NCI-H2227 treated with DMSO at 0.1 percent for 48 hours (cell line): ENCODE measurements at regions not wholly inside any gene's neighbourhood (a gene's known extent, or its start where the extent isn't known, plus 50 kb on each side); places are given as distances from the start of the nearest gene placed in this dataset.
"Not testable (repeated sequence)": the region's sequence is repeated elsewhere in the genome, so short reads cannot be mapped to it uniquely, and the experiment has no call there.

Experiments used
- DNase-seq: peaks from one replicate; lab custom pipeline; 2025; lab: John Stamatoyannopoulos, UW

DNA sequence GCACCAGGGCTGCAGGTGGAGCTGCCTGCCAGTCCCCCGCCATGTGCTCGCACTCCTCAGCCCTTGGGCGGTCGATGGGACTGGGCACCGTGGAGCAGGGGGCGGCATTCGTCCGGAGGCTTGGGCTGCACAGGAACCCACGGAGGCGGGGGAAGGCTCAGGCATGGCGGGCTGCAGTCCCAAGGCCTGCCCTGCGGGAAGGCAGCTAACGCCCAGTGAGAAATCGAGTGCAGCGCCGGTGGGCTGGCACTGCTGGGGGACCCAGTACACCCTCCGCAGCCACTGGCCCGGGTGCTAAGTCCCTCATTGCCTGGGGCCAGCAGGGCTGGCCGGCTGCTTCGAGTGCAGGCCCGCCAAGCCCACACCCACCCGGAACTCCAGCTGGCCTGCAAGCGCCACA lies 130.5 kb upstream of the RXFP2 start:
- DNase-seq, result not testable (repeated sequence)

DNA sequence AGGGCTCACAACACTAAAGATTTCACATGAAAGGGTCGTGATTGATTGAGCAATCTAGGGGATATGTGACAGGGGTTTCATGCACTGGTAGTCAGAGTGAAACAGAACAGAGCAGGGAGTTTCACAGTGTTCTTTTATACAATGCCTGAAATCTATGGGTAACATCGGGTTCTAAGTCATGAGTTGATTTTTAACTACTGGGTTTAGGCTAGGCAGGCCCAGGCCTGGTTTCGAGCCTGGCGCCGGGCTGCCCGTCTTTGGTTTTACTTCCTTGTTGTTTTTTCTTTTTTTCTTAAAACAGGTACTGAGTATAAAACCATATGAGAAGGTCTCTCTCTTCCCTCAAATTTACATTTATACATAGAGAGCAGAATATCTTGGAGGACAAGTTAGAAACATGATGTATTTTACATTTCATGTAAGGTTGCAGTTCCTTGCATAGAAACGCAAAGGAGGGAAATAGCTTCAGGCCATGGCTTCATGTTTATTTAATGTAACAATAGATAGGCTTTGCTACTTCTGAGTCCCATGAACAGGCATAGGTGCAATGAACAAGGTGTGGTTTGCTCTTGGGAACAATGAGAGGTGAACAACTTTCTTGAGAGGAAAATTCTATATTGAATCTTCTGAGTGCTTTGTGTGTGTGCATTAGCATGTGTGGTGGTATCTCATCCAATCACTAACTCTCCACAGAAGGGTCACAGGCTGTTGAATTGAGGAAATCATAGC lies 128.9 kb upstream of the RXFP2 start:
- DNase-seq, result no peak

DNA sequence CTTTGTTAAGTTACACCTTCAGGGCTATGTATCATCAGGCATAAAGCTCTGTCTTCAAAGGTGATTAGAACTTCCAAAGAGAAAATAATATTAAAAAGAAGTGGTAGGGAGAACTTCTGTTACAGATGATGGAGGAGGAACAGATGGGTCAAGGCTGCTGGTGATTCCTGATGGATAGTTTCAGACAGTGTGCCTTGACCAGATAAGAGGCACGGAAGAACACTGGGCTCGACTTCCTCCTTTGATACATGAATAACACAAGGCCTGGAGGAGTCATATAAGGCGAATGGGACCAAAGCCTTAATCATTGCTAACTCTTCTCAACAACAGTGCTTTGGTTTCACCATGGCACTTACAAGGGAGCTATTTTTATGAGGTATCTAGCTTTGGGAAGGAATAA lies 128.1 kb upstream of the RXFP2 start:
- no peak for DNase-seq

DNA sequence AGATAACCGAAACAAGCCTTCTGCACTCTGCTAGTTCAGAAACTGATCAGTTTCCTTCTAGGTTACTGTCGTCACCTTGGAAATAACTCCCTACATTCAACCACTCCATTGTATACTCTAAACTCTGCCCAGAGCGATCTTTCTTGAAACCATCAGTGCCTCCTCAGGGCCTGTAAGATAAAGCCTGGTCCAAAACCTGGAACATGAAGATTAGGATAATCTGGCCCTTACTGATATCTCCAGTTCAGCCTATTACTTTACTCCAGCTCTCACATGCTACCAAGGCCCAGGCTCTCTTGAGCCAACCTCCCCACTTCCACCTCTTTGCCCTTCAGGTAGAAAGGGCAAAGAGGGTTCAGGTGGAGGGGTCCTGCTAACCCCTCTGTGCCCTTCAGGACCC lies 125.3 kb upstream of the RXFP2 start:
- no peak for DNase-seq

DNA sequence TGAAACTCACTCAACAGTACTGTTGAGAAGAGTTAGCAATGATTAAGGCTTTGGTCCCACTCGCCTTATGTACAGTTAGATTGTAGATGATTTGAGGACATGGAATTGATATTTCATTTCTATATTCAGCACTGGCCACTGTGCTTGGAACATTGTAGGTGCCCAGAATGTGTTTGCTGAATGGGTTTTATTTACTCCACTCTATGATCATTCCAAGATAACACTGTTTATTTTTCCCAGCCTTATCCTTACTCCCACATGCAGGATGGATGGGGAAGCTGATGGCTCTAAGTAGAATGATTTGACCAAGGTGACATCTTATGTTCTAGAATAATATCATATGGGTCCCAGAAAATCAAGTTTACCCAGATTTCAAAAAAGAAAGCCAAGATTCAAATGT lies 124.6 kb upstream of the RXFP2 start:
- DNase-seq, result no peak

DNA sequence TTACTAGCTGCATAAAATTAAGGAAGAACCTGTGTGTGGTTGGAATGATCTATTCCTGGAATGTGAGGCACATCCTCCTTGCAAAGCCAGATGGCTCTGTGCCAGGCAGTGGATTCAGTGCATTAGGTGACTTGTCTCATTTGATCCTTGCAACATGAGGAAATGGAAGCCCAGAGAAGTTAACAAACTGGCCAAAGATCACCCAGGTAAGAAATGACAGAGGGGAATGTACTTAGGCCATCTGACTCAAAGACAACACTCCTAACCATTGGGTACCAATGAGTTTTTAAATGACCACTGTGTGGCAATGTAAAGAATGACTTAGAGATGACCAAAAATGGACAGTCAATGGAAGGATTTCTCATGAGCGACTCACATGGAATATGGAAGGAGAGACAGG lies 114.2 kb upstream of the RXFP2 start:
- no peak for DNase-seq

DNA sequence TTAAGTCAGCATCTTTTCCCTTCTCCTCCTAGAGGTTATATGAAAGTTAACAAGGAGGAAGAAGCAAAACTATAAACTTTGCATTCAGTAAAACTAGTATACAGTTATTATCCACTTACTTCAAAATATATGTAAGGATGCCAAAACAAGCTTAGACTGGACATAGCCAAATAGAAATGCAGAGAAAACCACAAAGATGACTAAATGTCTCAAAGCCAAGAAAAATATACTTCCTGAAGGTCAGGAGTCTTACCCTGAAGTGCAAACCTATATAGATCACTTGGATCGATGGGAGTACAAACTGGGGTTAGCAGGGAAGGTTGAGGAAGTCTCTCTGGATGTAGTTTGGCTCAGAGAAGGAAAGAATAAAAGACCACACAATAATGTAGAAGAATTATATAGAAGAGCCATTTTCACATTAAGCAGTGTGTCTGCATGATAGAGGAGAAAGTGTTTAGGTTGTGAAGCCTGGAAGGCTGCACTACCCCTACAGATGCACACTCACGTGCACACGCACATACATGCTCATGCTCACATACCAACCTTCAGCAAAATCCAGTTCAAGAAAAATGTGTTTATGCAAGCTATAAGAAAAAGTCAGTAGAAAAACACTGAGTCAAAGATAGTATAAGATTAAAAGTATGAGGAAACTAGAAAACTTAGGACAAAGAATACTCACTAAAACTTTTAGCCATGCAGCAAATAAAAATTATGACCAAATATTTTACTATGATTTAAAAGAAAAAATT lies 112.1 kb upstream of the RXFP2 start:
- no peak for DNase-seq

DNA sequence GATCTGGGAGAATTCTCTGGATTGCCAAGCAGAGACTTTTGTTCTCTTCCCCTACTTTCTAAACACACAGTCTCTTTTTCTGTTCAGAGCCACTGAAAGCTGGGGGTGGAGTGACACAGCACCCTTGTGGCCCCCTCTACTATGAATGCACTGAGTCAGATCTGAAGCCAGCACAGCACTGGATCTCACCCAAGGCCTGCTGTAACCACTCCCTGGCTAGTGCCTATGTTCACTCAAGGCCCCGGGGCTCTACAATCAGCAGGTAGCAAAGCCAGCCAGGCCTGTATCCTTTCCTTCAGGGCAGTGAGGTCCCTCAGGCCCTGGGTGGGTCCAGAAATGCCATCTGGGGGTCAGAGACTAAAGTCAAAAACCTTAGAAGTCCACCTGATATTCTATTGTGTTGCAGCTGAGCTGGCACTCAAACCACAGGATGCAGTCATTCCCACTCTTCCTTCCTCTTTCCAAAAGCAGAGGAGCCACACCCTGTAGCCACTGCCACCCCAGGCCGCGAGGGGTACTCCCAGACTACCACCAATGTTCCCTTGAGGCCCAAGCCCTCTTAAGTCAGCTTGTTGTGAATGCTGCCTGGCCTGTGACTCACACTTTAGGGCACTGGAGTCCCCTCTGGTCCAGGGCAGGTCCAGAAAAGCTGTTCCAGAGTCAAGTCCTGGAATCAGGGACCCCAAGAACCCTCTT lies 110.1 kb upstream of the RXFP2 start:
- no peak for DNase-seq

DNA sequence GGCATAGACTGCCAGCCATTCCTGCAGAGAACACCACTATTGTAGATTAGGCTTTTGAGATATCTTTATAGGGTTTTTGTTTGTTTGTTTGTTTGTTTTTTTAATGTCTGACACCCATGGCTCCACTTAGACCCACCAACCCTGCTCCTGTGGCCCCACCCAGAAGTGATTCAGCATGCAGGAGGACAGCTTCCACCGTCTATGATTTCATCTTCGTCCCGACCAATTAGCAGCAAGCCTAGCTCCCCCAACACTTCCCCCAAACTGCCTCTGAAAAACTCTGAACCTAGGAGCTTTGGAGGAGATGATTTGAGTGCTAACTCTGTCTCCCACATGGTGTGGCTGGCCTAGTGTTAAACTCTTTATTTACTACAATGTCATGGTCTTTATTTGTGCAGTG lies 108.3 kb upstream of the RXFP2 start:
- no peak for DNase-seq

DNA sequence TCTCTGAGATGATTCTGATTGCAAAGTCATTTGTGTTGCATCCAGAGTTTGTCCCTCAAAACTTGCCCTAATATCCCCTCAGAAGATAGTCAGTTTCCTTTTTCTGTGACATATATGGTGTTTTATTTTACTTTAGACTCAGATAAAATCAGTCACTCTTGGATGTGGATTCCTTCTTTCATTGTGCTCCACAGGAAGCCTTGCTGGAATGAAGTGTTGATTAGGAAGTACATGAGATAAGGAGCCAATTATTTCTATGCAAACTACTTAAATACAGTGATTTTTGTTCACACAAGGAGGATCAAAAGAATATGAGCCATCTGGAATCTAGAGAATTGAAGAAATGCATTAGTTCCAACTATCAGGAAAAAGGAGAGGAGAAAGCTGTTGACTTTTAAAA lies 107.6 kb upstream of the RXFP2 start:
- no peak for DNase-seq

DNA sequence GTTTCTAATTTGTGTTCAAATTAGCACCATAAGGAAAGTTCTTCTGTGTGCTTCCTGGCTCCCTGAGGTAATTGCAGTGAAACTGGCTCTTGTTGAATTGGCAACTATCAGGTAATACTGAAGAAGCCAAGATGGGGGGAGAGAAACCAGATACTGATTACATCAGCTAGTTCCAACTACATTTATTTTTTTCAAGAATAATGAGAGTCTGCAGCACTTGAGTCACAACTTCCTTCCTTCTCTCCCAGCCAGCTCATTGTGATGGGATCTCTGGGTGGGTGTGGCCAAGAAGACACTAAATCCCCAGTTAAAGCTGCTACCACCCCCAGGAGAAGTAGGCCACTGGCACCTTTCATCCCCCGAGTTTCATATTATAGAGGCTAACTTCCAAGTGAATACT lies 100.7 kb upstream of the RXFP2 start:
- DNase-seq, result no peak

DNA sequence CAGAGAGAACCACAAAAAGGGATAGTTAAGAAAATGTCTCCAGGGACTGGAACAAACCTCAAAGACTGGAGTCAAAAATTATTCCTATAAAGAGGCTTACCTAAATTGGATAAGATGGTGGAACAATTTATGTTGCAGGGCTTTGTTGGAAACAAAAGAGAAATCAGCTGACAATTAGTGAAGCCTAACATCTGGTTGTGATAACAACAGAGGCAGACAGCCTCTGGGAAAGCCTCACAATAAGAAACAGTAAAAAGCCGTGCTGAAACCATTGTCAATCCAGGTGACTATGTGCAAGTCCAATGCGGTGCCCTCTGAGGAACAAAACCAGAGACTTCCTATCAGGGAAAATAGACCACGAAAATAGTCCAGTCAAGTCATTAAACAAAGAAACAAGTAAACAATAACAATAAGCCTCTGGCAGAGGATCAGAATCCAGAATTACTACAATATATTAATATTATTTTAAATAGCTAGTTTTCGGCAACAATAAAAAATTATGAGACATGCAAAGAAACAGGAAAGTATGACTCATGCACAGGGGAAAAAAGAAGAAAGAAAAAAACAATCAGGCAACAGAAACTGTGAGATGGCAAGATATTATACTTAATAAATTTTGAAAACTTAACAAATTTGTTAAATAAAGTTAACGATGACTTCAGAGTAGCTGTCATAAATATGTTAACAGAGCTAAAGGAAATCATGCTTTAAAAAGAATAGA lies 99.7 kb upstream of the RXFP2 start:
- no peak for DNase-seq

DNA sequence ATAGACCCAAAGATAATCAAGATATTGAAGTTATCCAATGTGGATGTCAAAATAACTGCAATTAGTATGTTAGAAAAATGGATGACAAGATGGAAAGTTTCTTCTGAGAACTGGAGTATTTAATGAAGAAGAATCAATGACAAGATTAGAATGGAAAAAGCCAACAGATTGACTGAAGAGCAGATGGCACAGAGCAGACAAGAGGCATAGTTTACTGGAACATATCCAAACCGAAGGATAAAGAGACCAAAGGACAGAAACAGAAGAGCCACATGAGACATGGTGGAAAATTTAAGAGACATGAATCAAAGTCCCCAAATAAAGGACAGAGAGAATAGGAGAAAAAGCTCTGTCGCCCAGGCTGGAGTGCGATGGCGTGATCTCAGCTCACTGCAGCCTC lies 89.6 kb upstream of the RXFP2 start:
- no peak for DNase-seq

DNA sequence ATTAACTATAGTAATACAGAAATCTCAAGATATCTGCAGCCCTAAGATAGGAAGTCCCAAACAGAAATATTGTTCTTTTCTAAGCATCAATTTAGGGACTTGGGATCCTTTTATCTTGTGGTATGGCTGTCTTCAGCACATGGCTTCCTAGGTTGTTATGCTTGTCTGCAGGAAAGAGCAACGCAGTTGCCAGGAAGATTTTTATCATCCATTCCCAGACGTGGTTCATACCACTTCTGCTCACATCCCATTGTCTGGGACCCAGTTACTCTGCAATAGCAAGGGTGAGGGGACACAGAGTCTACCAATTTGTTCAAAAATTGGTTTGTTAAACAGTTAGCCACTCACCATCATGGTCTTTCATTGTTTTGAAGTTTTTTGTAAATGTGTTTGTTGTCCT lies 85.6 kb upstream of the RXFP2 start:
- no peak for DNase-seq

DNA sequence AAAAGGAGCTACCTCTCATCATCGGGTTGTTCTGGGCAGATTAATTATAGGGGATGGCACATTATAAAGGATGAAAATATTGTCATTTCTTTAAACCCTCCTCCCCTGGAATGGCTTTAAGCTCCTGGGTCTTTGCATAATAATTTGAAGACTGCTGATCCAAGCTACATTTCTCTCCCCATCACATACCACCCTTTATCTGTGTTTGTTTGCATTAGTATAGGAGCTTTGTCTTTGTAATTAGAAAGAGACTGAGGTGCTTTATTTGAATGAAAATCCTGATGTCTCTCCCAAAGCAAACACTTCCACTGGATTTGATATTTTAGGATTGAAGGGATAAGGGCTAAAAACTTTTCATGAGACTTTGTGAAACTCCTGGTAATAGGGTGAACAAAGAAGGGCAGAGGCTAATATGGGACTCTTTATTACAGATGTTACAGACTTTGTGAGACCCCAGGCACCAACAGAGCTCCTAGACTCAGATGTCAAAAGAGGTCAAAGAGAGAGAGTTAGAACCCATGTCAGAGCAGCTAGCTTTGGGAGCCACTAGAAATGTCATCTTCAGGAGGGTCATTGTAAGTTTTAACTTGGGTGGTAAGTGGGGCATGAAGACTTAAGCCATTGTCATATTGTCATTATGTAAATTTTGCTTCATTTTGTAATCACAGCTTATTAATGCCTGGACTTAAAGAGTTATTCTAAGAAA lies 75.3 kb upstream of the RXFP2 start:
- no peak for DNase-seq

DNA sequence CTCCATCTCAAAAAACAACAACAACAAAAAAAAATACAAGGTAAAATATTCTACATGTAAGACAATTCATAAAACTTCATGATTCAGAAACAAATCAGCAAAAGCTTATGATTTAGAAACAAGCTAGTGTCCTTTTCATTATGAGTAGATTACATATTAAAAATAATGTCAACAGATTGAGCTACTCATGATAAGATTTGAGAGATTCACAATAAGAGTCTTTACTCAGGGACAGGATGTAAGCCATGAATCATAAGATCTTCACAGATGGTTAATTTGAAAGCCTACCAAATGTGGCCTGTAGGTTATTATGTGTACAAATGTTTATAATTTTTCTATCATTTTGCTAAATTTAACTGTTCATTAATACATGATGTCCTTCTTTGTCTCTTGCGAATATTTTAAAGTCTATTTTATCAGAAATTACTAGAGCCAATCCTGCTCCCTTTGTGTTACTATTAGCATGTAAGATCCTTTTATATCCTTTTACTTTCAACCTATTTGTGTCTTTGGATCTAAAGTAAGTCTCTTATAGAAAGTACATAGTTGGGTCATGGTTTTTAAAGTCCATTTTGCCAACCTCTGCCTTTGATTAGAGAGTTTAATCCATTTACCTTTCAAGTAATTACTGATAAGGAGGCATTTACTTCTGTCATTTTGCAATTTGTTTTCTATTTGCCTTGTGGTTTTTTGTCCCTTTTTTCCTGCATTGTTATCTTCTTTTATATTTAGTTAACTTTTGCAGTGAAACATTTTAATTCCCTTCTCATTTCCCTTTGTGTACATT lies 68.3 kb upstream of the RXFP2 start:
- no peak for DNase-seq

DNA sequence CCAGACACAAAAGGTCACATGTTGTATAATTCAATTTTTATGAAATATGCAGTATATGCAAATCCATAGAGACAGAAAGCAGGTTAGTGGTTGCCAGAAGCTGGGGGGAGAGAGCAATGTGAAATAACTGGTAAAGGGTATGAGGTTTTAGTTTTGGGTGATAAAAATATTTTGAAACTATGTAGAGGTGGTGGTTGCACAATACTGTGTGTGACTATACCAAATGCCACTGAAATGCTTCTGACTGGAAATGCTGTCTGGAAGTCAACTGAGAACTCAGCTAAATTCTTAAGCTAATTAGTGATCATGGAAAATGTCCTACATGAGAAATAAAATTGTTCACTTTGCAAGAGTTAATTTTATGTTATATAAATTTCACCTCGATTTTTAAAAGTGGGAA lies 65.3 kb upstream of the RXFP2 start:
- DNase-seq, result no peak

DNA sequence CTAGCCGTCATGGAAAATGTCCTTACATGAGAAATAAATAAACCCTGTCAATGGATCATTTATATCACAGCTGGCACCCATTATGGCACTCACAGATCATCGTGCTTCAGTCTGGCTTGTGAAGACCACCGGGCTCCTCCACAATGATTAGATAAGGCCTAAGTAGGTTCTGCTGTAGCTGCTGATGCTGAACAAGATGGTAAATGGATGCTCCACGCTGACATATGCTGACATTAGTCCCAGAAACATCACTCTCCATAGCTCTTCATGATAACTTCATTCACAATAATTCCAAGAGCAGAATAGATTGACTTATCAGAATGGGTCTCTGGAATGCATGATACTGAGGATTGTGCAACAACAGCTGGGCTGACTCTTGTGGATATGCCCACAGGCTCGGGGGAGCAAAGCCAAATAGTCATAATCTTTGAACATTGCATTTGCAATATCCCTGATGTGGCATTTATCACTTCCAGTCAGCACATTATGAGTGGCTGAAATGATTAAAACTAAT lies 63.8 kb upstream of the RXFP2 start:
- no peak for DNase-seq

DNA sequence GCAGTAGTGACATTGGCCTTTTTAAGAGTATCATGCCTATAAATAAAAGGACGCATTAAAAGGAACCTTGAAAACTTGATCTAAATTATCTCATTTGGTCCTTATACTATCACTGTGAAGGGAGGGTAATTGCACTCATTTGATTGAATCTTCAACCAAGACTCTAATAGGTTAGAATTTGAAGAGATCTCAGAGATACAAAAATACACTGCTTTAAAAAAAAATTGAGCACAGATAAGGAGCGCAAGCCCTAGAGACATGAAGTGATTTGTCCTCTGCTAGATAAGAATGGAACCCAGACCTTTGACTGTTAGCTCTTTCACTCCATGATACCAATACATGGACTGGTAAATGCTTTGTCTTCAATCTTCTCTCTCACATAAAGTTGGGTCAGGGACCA lies 58.2 kb upstream of the RXFP2 start:
- no peak for DNase-seq

DNA sequence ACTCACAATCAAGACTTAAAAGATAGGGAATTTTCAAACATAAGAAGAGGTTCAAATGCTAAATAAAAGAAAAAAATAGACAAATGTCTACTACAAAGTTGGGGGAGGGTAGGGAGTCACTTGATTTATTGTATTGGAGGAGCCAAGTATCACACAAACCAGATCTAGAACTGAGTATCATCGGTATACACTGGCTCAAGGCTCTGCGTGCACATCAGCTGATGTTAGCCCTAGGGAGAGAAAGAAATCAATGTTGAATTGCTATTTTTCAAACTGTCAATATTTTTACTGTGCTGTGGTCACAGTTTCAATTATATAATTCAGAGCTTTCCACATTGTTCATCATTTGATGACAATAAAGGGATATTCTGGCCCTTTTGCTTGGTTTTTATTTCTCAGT lies 54.9 kb upstream of the RXFP2 start:
- DNase-seq, result no peak
